Motor neuron (in vitro differentiated cells): ENCODE measurements at regions not wholly inside any gene's neighbourhood (a gene's known extent, or its start where the extent isn't known, plus 50 kb on each side); places are given as distances from the start of the nearest gene placed in this dataset.

Experiments used
- ATAC-seq, 8 experiments: fragments of 200-7000 bp; cut with Tn5 transposase; replicated peaks in 6 of 8; 2 replicates each; pipeline ENCODE4 v1.8.0; 2021; ENCODE audit warnings: mild to moderate bottlenecking in 8 of 8, moderate library complexity in 8 of 8
- H3K27ac ChIP-seq, 2 donors: fragments of 250-450 bp; sonication (Bioruptor Pico); 2 replicates each; pipeline ENCODE4 v1.9.0; 2021; ENCODE audit warnings: antibody characterized with exemption in 2 of 2, mild to moderate bottlenecking in 2 of 2, moderate library complexity in 1 of 2
- H3K4me1 ChIP-seq, 2 donors: fragments of 250-450 bp; sonication (Bioruptor Pico); replicated peaks in 1 of 2; 2 replicates each; pipeline ENCODE4 v1.6.1; 2021; ENCODE audit warnings: antibody characterized with exemption in 2 of 2, mild to moderate bottlenecking in 2 of 2, moderate library complexity in 1 of 2
- H3K4me3 ChIP-seq, 5 donors: fragments of 250-450 bp; sonication (Bioruptor Pico); 2 replicates each; pipeline ENCODE4 v1.9.0; 2021; ENCODE audit warnings: antibody characterized with exemption in 5 of 5, mild to moderate bottlenecking in 5 of 5, moderate library complexity in 4 of 5
- WGBS, 10 experiments: fragments of 450-650 bp; shearing (Covaris generic); methylation state at CpG; one replicate each; pipeline ENCODE4 v1.0.0; 2022; 5-methylcytosine and 5-hydroxymethylcytosine counted together
- in situ Hi-C, 9 experiments: fragments of 400-800 bp; cut with MboI; loops; one replicate each; pipeline ENCODE4 v1.15.0; 2021; ENCODE audit warnings: low sequenced_read_pairs in 9 of 9, low pct_unique_long_range_greater_than_20kb in 2 of 9; ENCODE audit not compliant: unreplicated experiment in 9 of 9

- WGBS, 10 experiments: 38 to 100% (median 62%) methylated on average over 1 to 2 of the region's 2 CpGs; no CpG with 5 or more reads in 3 of the 10 experiments
- Histone ChIP-seq H3K27ac (no peak overlapping the region), H3K4me3 (no peak overlapping the region), H3K4me1 (no peaks in the 10 kb centered on the region)
- no peak for ATAC-seq
- in situ Hi-C loops: no loop called here
These were observed 407.6 kb upstream of the BOD1L1 start for GRCh38 chr4:14035076-14035475.

DNA sequence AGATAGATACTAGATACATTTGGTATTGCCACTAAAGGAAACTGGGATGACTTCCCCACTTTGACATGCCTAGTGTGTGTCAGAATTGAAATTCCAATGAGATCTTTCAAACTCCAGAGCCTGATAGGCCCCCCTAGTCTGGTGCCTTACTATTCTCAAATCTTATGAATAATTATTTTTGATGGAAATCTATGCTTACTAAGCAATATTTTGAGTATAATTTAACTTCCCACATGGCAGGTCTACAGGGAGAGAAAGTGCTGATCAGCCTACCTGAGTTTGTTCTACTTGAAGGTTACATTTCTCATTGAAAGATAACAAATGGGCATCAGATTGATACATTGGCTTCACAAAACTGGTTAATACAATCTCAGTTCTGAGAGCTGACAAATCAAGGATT is 415.7 kb upstream of the BOD1L1 start:
- Histone ChIP-seq H3K27ac (no peak overlapping the region), H3K4me1 (peaks cover 14 to 15% of the 10 kb centered on the region in 2 donors), H3K4me3 (no peak overlapping the region)
- in situ Hi-C loops: no loop called here
- no peak for ATAC-seq

DNA sequence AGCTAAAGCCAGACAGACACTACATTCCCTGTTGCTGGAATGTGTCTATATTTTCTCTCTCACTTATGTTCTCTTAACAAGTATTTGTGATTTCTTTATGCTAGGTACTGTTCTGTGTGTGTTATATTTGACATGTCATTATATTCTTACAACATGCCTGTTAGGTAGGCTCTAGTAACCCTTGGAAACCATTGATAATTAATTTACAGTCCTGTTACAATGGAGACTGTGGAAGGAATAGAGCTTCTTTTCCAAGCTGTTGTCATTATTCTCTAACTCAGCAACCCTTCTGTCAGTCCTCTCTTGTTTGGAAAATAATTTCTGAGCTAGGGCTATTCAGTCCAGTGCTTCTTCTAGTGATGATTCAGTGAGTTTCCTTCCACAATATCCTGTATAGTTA is 419.1 kb upstream of the BOD1L1 start:
- H3K4me1 ChIP-seq: peaks cover 15 to 18% of the 10 kb centered on the region in 2 donors
- no peak overlapping the region for H3K4me3 ChIP-seq
- peak in 5 of 8 experiments; percentile 47 to 87 (median 60) for ATAC-seq
- in situ Hi-C loops: no loop called here
- H3K27ac ChIP-seq: no peak overlapping the region

DNA sequence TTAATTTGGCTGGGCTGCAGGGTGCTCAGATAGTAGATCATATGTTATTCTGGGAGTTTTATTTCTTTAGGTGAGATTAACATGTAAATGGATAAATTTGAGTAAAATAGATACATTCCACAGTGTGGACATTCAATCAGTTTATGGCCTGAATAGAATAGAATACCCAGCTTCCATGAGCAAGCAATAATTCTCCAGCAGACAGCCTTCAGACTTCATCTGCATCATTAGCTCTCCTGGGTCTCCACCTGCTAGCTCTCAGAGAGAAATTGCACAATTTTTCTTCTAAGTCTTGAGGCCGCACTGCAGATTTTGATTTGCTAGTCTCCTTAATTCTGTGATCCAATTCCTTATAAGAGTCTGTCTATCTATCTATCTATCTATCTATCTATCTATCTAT is 420.3 kb upstream of the BOD1L1 start:
- 71 to 100% (median 86%) methylated on average over 1 of the region's 1 CpG; no CpG with 5 or more reads in 5 of the 10 experiments for WGBS, 10 experiments
- in situ Hi-C loops: no loop called here
- Histone ChIP-seq H3K4me3 (no peak overlapping the region), H3K27ac (no peak overlapping the region), H3K4me1 (peaks cover 15 to 18% of the 10 kb centered on the region in 2 donors)
- ATAC-seq: peak in 3 of 8 experiments; percentile 39 to 54 (median 54)

GRCh38 chr4:14049946-14050345 is 422.4 kb upstream of the BOD1L1 start:
- Histone ChIP-seq H3K27ac (no peak overlapping the region), H3K4me1 (peaks cover 20 to 28% of the 10 kb centered on the region in 2 donors), H3K4me3 (no peak overlapping the region)
- in situ Hi-C loops: no loop called here
- ATAC-seq: peak in 5 of 8 experiments; percentile 28 to 71 (median 43)

GRCh38 chr4:14053291-14053690 is 425.8 kb upstream of the BOD1L1 start:
- in situ Hi-C loops: no loop called here
- Histone ChIP-seq H3K4me3 (no peak overlapping the region), H3K4me1 (peaks cover 5 to 13% of the 10 kb centered on the region in 2 donors), H3K27ac (no peak overlapping the region)
- WGBS, 10 experiments: 0% methylated on average over 1 of the region's 1 CpG; no CpG with 5 or more reads in 7 of the 10 experiments
- ATAC-seq: peak in 2 of 8 experiments; percentile 24 to 37

- in situ Hi-C loops: no loop called here
- H3K4me3 ChIP-seq: no peak overlapping the region
- H3K27ac ChIP-seq: no peak overlapping the region
- H3K4me1 ChIP-seq: peaks cover 5 to 12% of the 10 kb centered on the region in 2 donors
- no peak for ATAC-seq
- WGBS, 10 experiments: 0 to 100% (median 76%) methylated on average over 1 of the region's 1 CpG; no CpG with 5 or more reads in 2 of the 10 experiments
These were observed 426.9 kb upstream of the BOD1L1 start for GRCh38 chr4:14054391-14054790.

GRCh38 chr4:14059006-14059405 is 431.5 kb upstream of the BOD1L1 start:
- in situ Hi-C loops: no loop called here
- Histone ChIP-seq H3K4me3 (no peak overlapping the region), H3K4me1 (no peaks in the 10 kb centered on the region), H3K27ac (no peak overlapping the region)
- ATAC-seq: no peak
- 0 to 100% (median 66%) methylated on average over 1 to 4 of the region's 4 CpGs; no CpG with 5 or more reads in 1 of the 10 experiments for WGBS, 10 experiments

- no peak overlapping the region for H3K4me3 ChIP-seq
- 13 to 100% (median 61%) methylated on average over 1 to 2 of the region's 2 CpGs; no CpG with 5 or more reads in 2 of the 10 experiments for WGBS, 10 experiments
- in situ Hi-C loops: no loop called here
- H3K4me1 ChIP-seq: peaks cover 7 to 34% of the 10 kb centered on the region in 2 donors
- H3K27ac ChIP-seq: no peak overlapping the region
- no peak for ATAC-seq
These were observed 437.5 kb upstream of the BOD1L1 start for GRCh38 chr4:14064984-14065383.

- Histone ChIP-seq H3K4me3 (no peak overlapping the region), H3K4me1 (peaks cover 7 to 34% of the 10 kb centered on the region in 2 donors), H3K27ac (no peak overlapping the region)
- in situ Hi-C loops: no loop called here
- WGBS, 10 experiments: 52 to 96% (median 81%) methylated on average over 1 to 5 of the region's 5 CpGs; no CpG with 5 or more reads in 1 of the 10 experiments
- ATAC-seq: no peak
These were observed 437.9 kb upstream of the BOD1L1 start for GRCh38 chr4:14065406-14065805.

DNA sequence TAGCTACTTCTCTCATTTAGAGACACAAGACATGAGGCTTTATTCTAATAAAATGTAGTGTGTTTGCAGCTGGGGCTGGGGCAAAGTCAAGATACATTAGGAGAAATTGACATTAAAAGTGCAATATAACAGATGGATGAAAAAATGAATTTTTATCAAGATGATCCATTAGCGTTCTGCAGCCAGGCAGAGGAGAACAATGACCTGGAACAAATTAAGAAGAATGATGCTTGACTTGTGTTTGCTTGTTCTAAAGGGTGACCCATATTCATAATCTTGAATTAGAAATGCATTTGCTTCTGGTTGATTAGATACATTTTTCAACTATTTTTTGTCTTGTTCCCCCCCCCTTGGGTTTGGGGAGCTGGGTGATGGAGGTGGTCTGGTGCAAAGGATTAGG is 439.5 kb upstream of the BOD1L1 start:
- peaks cover 7 to 34% of the 10 kb centered on the region in 2 donors for H3K4me1 ChIP-seq
- H3K27ac ChIP-seq: no peak overlapping the region
- ATAC-seq: peak in 5 of 8 experiments; percentile 30 to 74 (median 67)
- H3K4me3 ChIP-seq: no peak overlapping the region
- in situ Hi-C loops: no loop called here
- WGBS, 10 experiments: 0 to 73% (median 53%) methylated on average over 1 of the region's 1 CpG; no CpG with 5 or more reads in 2 of the 10 experiments

- no peak for ATAC-seq
- in situ Hi-C loops: no loop called here
- no peak overlapping the region for H3K27ac ChIP-seq
- 15 to 80% (median 58%) methylated on average over 1 to 4 of the region's 4 CpGs; no CpG with 5 or more reads in 2 of the 10 experiments for WGBS, 10 experiments
- H3K4me1 ChIP-seq: peaks cover 7 to 34% of the 10 kb centered on the region in 2 donors
- no peak overlapping the region for H3K4me3 ChIP-seq
These were observed 442.4 kb upstream of the BOD1L1 start for GRCh38 chr4:14069886-14070285.

DNA sequence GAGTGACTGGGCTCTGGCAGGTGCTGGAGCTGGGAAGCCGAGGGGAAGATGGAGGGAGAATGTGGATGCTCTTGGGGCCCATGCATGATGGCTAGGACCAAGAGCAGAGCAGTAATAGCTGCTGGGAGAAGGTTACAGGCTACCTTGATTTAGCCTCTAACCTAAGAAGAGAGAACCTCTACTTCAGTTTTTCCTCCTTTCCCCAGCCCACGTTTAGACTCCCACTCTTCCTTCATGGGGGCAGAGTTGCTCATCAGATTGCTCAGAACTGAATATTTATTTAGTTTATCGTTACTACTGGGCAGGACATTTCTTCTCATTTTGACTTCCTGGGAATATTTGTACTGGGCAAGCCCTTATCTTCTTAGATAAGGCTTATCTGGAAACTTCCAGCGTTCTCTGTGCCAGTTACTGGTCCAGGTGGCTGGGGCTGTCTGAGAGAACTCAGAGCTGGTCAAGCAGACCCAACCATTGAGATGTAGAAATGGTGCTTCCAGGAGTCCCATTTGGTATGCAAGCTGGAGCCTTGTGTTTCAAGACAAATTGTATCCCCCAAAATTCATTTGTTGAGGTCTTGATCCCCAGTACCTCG is 442.9 kb upstream of the BOD1L1 start:
- in situ Hi-C loops: no loop called here
- ATAC-seq: no peak
- H3K27ac ChIP-seq: no peak overlapping the region
- 0 to 100% (median 57%) methylated on average over 1 to 5 of the region's 5 CpGs; no CpG with 5 or more reads in 1 of the 10 experiments for WGBS, 10 experiments
- peaks cover 7 to 29% of the 10 kb centered on the region in 2 donors for H3K4me1 ChIP-seq
- H3K4me3 ChIP-seq: no peak overlapping the region

- no peak overlapping the region for H3K4me3 ChIP-seq
- H3K4me1 ChIP-seq: peaks cover 5 to 9% of the 10 kb centered on the region in 2 donors
- in situ Hi-C loops: no loop called here
- ATAC-seq: no peak
- no peak overlapping the region for H3K27ac ChIP-seq
These were observed 445.0 kb upstream of the BOD1L1 start for GRCh38 chr4:14072506-14072905.
